ENCODE measurements at regions not wholly inside any gene's neighbourhood (a gene's known extent, or its start where the extent isn't known, plus 50 kb on each side); places are given as distances from the start of the nearest gene placed in this dataset.

- WGBS: 100% methylated on average over 1 of the region's 1 CpG
- Histone ChIP-seq H3K4me1 (no peaks in the 10 kb centered on the region), H3K4me3 (no peak overlapping the region), H3K36me3 (no peaks in the 10 kb centered on the region), H3K27me3 (no peaks in the 10 kb centered on the region), H3K9me3 (no peaks in the 10 kb centered on the region), H3K27ac (no peak overlapping the region)
- TF ChIP-seq CTCF (IDR thresholded peaks at IDR 0.05): no peak
- no peak for TF ChIP-seq POLR2AphosphoS5 (IDR thresholded peaks at IDR 0.05)
- TF ChIP-seq POLR2A (IDR thresholded peaks at IDR 0.05): no peak
- TF ChIP-seq EP300 (IDR thresholded peaks at IDR 0.05): no peak
- DNase-seq (ENCODE audit: low spot score in 2 of 2): no peak
These were observed 583.7 kb downstream of the KCNJ2 start for GRCh38 chr17:70752966-70753467.

- TF ChIP-seq POLR2A (IDR thresholded peaks at IDR 0.05): no peak
- Histone ChIP-seq H3K9me3 (no peaks in the 10 kb centered on the region), H3K27me3 (no peaks in the 10 kb centered on the region), H3K4me3 (no peak overlapping the region), H3K4me1 (no peaks in the 10 kb centered on the region), H3K27ac (no peak overlapping the region), H3K36me3 (no peaks in the 10 kb centered on the region)
- 94% methylated on average over 3 of the region's 3 CpGs for WGBS
- no peak for DNase-seq (ENCODE audit: low spot score in 2 of 2)
These were observed 593.7 kb downstream of the KCNJ2 start for GRCh38 chr17:70763018-70763417.

GRCh38 chr17:70767102-70767701 is 597.9 kb downstream of the KCNJ2 start:
- no peak for DNase-seq (ENCODE audit: low spot score in 2 of 2)
- H3K36me3 ChIP-seq: no peaks in the 10 kb centered on the region
- WGBS: 44% methylated on average over 2 of the region's 2 CpGs
- H3K4me1 ChIP-seq: no peaks in the 10 kb centered on the region
- no peaks in the 10 kb centered on the region for H3K27me3 ChIP-seq
- H3K4me3 ChIP-seq: no peak overlapping the region
- no peak overlapping the region for H3K27ac ChIP-seq
- H3K9me3 ChIP-seq: no peaks in the 10 kb centered on the region
- TF ChIP-seq CTCF (IDR thresholded peaks at IDR 0.05) (peak; percentile 43 to 50), POLR2A (IDR thresholded peaks at IDR 0.05) (no peak)

- 89% methylated on average over 1 of the region's 1 CpG for WGBS
- TF ChIP-seq POLR2A (IDR thresholded peaks at IDR 0.05): no peak
- no peak for TF ChIP-seq CTCF (IDR thresholded peaks at IDR 0.05)
- no peak for TF ChIP-seq POLR2AphosphoS5 (IDR thresholded peaks at IDR 0.05)
- no peak for TF ChIP-seq EP300 (IDR thresholded peaks at IDR 0.05)
- Histone ChIP-seq H3K27ac (no peak overlapping the region), H3K9me3 (no peaks in the 10 kb centered on the region), H3K27me3 (no peaks in the 10 kb centered on the region), H3K36me3 (no peaks in the 10 kb centered on the region), H3K4me1 (no peaks in the 10 kb centered on the region), H3K4me3 (no peak overlapping the region)
- no peak for DNase-seq (ENCODE audit: low spot score in 2 of 2)
These were observed 600.6 kb downstream of the KCNJ2 start for GRCh38 chr17:70769956-70770355.

- DNase-seq (ENCODE audit: low spot score in 2 of 2): no peak
- Histone ChIP-seq H3K27ac (no peak overlapping the region), H3K27me3 (no peaks in the 10 kb centered on the region), H3K4me1 (no peaks in the 10 kb centered on the region), H3K4me3 (no peak overlapping the region), H3K9me3 (no peaks in the 10 kb centered on the region), H3K36me3 (no peaks in the 10 kb centered on the region)
- no peak for TF ChIP-seq POLR2AphosphoS5 (IDR thresholded peaks at IDR 0.05)
- TF ChIP-seq EP300 (IDR thresholded peaks at IDR 0.05): no peak
- TF ChIP-seq CTCF (IDR thresholded peaks at IDR 0.05): no peak
- no peak for TF ChIP-seq POLR2A (IDR thresholded peaks at IDR 0.05)
- 86% methylated on average over 14 of the region's 14 CpGs for WGBS
These were observed 602.6 kb downstream of the KCNJ2 start for GRCh38 chr17:70771804-70772386.
